HEK293 (cell line): ENCODE measurements at regions not wholly inside any gene's neighbourhood (a gene's known extent, or its start where the extent isn't known, plus 50 kb on each side); places are given as distances from the start of the nearest gene placed in this dataset.

Source experiments
- CTCF ChIA-PET: fragments of 350-600 bp; formaldehyde crosslinking; extraction: SDS; loops from one replicate; lab custom pipeline; 2021; ENCODE audit warnings: antibody characterized with exemption; lab: Yijun Ruan, JAX
- POLR2A ChIA-PET: fragments of 300-600 bp; formaldehyde crosslinking; extraction: SDS; loops from one replicate; lab custom pipeline; 2020; ENCODE audit warnings: antibody characterized with exemption, inconsistent platforms; lab: Yijun Ruan, JAX
- H3K27ac ChIP-seq: fragments of 200-500 bp; sonication (Bioruptor generic); 2 replicates; pipeline ENCODE4 v1.5.1; 2014; ENCODE audit warnings: low read depth, low read length, control low read depth, inconsistent platforms; ENCODE audit errors: extremely low read depth
- H3K36me3 ChIP-seq, 2 experiments: fragments of 200-500 bp in 1 of 2; sonication (Bioruptor generic) in 1 of 2; 1 replicate in 1 of 2; 2 replicates in 1 of 2; pipeline ENCODE4 v1.5.1; 2014 to 2017; ENCODE audit warnings: inconsistent platforms in 2 of 2, low read length in 2 of 2; ENCODE audit not compliant: control insufficient read depth in 2 of 2, insufficient read depth in 1 of 2
- H3K4me1 ChIP-seq: fragments of 200-500 bp; sonication (Bioruptor generic); 2 replicates; pipeline ENCODE4 v1.5.1; 2014; ENCODE audit warnings: mild to moderate bottlenecking, low read length, inconsistent platforms; ENCODE audit not compliant: control insufficient read depth, insufficient read depth
- H3K4me3 ChIP-seq: 2 replicates; pipeline ENCODE4 v1.5.1; 2011; ENCODE audit warnings: low read depth, mild to moderate bottlenecking, control low read depth, low read length, moderate library complexity
- H3K9me3 ChIP-seq: fragments of 200-500 bp; sonication (Bioruptor generic); 2 replicates; pipeline ENCODE4 v1.5.1; 2014; ENCODE audit warnings: low read depth, low read length, inconsistent platforms; ENCODE audit not compliant: control insufficient read depth, insufficient read depth
- BCL11B ChIP-seq: fragments of 450-650 bp; formaldehyde crosslinking; IDR thresholded peaks from 2 replicates; pipeline ENCODE4 v1.5.1; 2016; ENCODE audit warnings: low read depth, missing biosample characterization, missing genetic modification characterization
- EGR2 ChIP-seq: fragments of 450-650 bp; formaldehyde crosslinking; IDR thresholded peaks from 2 replicates; pipeline ENCODE4 v1.5.1; 2016; ENCODE audit warnings: low read depth, missing biosample characterization, missing genetic modification characterization
- KLF8 ChIP-seq: fragments of 450-650 bp; formaldehyde crosslinking; IDR thresholded peaks from 2 replicates; pipeline ENCODE4 v1.5.1; 2016; ENCODE audit warnings: missing biosample characterization, missing genetic modification characterization
- MEIS1 ChIP-seq: sonication (generic); formaldehyde crosslinking; IDR thresholded peaks from 2 replicates; pipeline ENCODE4 v1.8.1; 2022; ENCODE audit warnings: missing genetic modification reagents, mild to moderate bottlenecking, borderline replicate concordance
- SETDB1 ChIP-seq: IDR thresholded peaks from one replicate; pipeline ENCODE4 v1.6.1; 2017; ENCODE audit warnings: mild to moderate bottlenecking, low read length, moderate library complexity, mixed read lengths; ENCODE audit not compliant: insufficient read length
- ZNF138 ChIP-seq: fragments of 450-650 bp; formaldehyde crosslinking; IDR thresholded peaks from 2 replicates; pipeline ENCODE4 v1.5.1; 2016; ENCODE audit warnings: missing biosample characterization, missing genetic modification characterization, borderline replicate concordance
- ZNF169 ChIP-seq: fragments of 450-650 bp; formaldehyde crosslinking; IDR thresholded peaks from 2 replicates; pipeline ENCODE4 v1.5.1; 2016; ENCODE audit warnings: missing biosample characterization, missing genetic modification characterization
- ZNF211 ChIP-seq: fragments of 450-650 bp; formaldehyde crosslinking; IDR thresholded peaks from 2 replicates; pipeline ENCODE4 v1.5.1; 2016; ENCODE audit warnings: low read depth, missing biosample characterization, missing genetic modification characterization
- ZNF221 ChIP-seq: fragments of 450-650 bp; formaldehyde crosslinking; IDR thresholded peaks from 2 replicates; pipeline ENCODE4 v1.5.1; 2017; ENCODE audit warnings: missing biosample characterization, missing genetic modification characterization, borderline replicate concordance
- ZNF426 ChIP-seq: fragments of 450-650 bp; formaldehyde crosslinking; IDR thresholded peaks from 2 replicates; pipeline ENCODE4 v1.5.1; 2017; ENCODE audit warnings: missing biosample characterization, missing genetic modification characterization, mild to moderate bottlenecking, inconsistent platforms, moderate library complexity
- ZNF473 ChIP-seq: fragments of 450-650 bp; formaldehyde crosslinking; IDR thresholded peaks from 2 replicates; pipeline ENCODE4 v1.5.1; 2017; ENCODE audit warnings: missing biosample characterization, missing genetic modification characterization
- ZNF626 ChIP-seq: fragments of 450-650 bp; sonication (Bioruptor Pico); formaldehyde crosslinking; IDR thresholded peaks from 2 replicates; pipeline ENCODE4 v1.5.1; 2018; ENCODE audit warnings: missing biosample characterization, missing genetic modification characterization, inconsistent platforms
- ZNF791 ChIP-seq: fragments of 450-650 bp; formaldehyde crosslinking; IDR thresholded peaks from 2 replicates; pipeline ENCODE4 v1.5.1; 2016; ENCODE audit warnings: missing biosample characterization, missing genetic modification characterization
- ZSCAN23 ChIP-seq: fragments of 450-650 bp; formaldehyde crosslinking; IDR thresholded peaks from 2 replicates; pipeline ENCODE4 v1.5.1; 2016; ENCODE audit warnings: missing biosample characterization, missing genetic modification characterization
- TF ChIP-seq, protein P1 (sequence below): fragments of 450-650 bp; formaldehyde crosslinking; IDR thresholded peaks from 2 replicates; pipeline ENCODE4 v1.5.1; 2016; ENCODE audit warnings: missing biosample characterization, missing genetic modification characterization
- TF ChIP-seq, protein P2 (sequence below): fragments of 450-650 bp; formaldehyde crosslinking; IDR thresholded peaks from 2 replicates; pipeline ENCODE4 v1.5.1; 2016; ENCODE audit warnings: missing biosample characterization, missing genetic modification characterization
- TF ChIP-seq, protein P3 (sequence below): fragments of 450-650 bp; formaldehyde crosslinking; IDR thresholded peaks from 2 replicates; pipeline ENCODE4 v1.5.1; 2016; ENCODE audit warnings: missing biosample characterization, missing genetic modification characterization, borderline replicate concordance
- TF ChIP-seq, protein P4 (sequence below): fragments of 450-650 bp; formaldehyde crosslinking; IDR thresholded peaks from 2 replicates; pipeline ENCODE4 v1.5.1; 2016; ENCODE audit warnings: missing biosample characterization, missing genetic modification characterization
- TF ChIP-seq, protein P5 (sequence below): fragments of 450-650 bp; formaldehyde crosslinking; IDR thresholded peaks from 2 replicates; pipeline ENCODE4; 2016; ENCODE audit warnings: missing biosample characterization, missing genetic modification characterization

GRCh38 chr20:57051096-57051495 lies 215.3 kb downstream of the BMP7 start:
- Histone ChIP-seq H3K9me3 (no peaks in the 10 kb centered on the region), H3K4me3 (no peak overlapping the region), H3K27ac (no peak overlapping the region), H3K36me3 (no peaks in the 10 kb centered on the region), H3K4me1 (no peaks in the 10 kb centered on the region; the same call in 1 of the 2 replicates)
- TF ChIP-seq, protein P1, sequence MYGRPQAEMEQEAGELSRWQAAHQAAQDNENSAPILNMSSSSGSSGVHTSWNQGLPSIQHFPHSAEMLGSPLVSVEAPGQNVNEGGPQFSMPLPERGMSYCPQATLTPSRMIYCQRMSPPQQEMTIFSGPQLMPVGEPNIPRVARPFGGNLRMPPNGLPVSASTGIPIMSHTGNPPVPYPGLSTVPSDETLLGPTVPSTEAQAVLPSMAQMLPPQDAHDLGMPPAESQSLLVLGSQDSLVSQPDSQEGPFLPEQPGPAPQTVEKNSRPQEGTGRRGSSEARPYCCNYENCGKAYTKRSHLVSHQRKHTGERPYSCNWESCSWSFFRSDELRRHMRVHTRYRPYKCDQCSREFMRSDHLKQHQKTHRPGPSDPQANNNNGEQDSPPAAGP (tag by site-specific recombination) = no peak
- TF ChIP-seq ZNF169 (tag by site-specific recombination) = no peak
- ChIA-PET POLR2A (no interaction called here), CTCF (interaction anchor here (3.2 kb wide), 1 partner anchor 10 kb away, joined by 17 read pairs; no protein-coding TSS in a partner anchor)

DNA sequence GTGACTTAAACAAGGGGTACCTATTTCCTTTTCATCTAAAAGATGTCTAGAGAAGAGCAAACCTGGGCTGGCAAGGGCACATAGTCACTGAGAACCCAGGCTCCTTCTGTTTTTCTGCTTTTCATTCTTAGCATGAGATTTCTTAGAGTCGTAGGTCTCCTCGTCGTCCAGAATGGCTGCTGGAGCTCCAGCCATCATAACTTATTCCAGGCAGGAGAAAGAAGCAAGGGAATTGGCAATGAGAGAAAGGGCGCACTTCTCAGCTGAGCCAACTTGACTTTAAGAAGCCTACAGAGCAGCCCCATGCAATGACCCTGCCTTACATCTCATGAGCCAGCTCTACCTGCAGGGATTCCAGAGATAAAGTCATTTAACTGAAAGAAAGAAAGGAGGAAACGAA lies 213.4 kb downstream of the BMP7 start:
- ChIA-PET CTCF (no interaction called here), POLR2A (no interaction called here)
- Histone ChIP-seq H3K9me3 (no peaks in the 10 kb centered on the region), H3K4me1 (no peaks in the 10 kb centered on the region), H3K4me3 (no peak overlapping the region)
- TF ChIP-seq, protein P2, sequence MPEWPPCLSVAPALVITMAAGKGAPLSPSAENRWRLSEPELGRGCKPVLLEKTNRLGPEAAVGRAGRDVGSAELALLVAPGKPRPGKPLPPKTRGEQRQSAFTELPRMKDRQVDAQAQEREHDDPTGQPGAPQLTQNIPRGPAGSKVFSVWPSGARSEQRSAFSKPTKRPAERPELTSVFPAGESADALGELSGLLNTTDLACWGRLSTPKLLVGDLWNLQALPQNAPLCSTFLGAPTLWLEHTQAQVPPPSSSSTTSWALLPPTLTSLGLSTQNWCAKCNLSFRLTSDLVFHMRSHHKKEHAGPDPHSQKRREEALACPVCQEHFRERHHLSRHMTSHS (tag by site-specific recombination) = no peak
- TF ChIP-seq ZNF221 (tag by site-specific recombination) (no peak), SETDB1 (peak; percentile 36)
- TF ChIP-seq, all 188 proteins: peak for 1
- H3K36me3 ChIP-seq = no peaks in the 10 kb centered on the region
- no peak overlapping the region for H3K27ac ChIP-seq

DNA sequence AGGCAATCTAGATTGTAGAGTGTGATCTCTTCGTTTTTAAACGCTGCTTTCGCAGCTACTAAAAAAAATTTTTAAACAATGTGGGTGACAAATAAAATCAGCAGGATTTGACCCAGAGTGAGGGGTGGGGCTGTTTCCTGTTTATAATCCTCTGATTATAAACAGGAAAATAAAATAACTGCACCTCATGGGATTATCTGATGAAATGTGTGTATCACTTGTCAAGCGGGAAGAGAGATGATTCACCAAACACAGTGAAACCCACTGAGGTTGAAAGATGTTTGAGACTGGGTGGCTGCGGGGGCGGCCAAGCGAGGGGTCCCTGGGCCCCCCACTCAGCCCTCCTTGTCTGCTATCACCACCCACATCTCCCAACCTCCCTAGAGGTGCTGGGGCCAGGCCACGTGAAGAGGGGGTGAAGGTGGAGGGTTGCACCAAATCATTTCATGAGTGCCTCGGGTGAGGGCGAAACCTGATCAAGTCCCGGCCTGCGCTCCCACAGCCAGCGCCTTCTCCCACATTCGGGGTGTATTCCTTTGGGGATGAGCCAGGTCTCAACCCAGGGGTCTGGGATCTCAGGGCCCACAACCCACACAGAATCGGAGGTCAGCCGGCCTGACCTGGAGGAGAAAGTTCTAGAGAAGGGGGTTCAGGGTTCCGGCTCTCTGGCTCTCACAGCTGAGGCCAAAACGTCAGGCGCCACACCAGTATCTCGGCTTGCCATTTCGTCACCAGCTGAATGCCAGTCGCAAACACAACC lies 212.5 kb downstream of the BMP7 start:
- no peak for TF ChIP-seq ZSCAN23 (tag by site-specific recombination)
- TF ChIP-seq ZNF138 (tag by site-specific recombination) = no peak
- TF ChIP-seq ZNF426 (tag by site-specific recombination) = no peak
- no peak for TF ChIP-seq ZNF473 (tag by site-specific recombination)
- TF ChIP-seq, protein P3, sequence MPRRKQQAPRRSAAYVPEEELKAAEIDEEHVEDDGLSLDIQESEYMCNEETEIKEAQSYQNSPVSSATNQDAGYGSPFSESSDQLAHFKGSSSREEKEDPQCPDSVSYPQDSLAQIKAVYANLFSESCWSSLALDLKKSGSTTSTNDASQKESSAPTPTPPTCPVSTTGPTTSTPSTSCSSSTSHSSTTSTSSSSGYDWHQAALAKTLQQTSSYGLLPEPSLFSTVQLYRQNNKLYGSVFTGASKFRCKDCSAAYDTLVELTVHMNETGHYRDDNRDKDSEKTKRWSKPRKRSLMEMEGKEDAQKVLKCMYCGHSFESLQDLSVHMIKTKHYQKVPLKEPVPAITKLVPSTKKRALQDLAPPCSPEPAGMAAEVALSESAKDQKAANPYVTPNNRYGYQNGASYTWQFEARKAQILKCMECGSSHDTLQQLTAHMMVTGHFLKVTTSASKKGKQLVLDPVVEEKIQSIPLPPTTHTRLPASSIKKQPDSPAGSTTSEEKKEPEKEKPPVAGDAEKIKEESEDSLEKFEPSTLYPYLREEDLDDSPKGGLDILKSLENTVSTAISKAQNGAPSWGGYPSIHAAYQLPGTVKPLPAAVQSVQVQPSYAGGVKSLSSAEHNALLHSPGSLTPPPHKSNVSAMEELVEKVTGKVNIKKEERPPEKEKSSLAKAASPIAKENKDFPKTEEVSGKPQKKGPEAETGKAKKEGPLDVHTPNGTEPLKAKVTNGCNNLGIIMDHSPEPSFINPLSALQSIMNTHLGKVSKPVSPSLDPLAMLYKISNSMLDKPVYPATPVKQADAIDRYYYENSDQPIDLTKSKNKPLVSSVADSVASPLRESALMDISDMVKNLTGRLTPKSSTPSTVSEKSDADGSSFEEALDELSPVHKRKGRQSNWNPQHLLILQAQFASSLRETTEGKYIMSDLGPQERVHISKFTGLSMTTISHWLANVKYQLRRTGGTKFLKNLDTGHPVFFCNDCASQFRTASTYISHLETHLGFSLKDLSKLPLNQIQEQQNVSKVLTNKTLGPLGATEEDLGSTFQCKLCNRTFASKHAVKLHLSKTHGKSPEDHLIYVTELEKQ (tag by site-specific recombination) = no peak
- no peak for TF ChIP-seq ZNF626
- TF ChIP-seq, protein P4, sequence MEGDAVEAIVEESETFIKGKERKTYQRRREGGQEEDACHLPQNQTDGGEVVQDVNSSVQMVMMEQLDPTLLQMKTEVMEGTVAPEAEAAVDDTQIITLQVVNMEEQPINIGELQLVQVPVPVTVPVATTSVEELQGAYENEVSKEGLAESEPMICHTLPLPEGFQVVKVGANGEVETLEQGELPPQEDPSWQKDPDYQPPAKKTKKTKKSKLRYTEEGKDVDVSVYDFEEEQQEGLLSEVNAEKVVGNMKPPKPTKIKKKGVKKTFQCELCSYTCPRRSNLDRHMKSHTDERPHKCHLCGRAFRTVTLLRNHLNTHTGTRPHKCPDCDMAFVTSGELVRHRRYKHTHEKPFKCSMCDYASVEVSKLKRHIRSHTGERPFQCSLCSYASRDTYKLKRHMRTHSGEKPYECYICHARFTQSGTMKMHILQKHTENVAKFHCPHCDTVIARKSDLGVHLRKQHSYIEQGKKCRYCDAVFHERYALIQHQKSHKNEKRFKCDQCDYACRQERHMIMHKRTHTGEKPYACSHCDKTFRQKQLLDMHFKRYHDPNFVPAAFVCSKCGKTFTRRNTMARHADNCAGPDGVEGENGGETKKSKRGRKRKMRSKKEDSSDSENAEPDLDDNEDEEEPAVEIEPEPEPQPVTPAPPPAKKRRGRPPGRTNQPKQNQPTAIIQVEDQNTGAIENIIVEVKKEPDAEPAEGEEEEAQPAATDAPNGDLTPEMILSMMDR (tag by site-specific recombination) = no peak
- no peak for TF ChIP-seq KLF8
- TF ChIP-seq BCL11B (tag by site-specific recombination) = no peak
- TF ChIP-seq EGR2 (tag by site-specific recombination) = no peak
- TF ChIP-seq, protein P5, sequence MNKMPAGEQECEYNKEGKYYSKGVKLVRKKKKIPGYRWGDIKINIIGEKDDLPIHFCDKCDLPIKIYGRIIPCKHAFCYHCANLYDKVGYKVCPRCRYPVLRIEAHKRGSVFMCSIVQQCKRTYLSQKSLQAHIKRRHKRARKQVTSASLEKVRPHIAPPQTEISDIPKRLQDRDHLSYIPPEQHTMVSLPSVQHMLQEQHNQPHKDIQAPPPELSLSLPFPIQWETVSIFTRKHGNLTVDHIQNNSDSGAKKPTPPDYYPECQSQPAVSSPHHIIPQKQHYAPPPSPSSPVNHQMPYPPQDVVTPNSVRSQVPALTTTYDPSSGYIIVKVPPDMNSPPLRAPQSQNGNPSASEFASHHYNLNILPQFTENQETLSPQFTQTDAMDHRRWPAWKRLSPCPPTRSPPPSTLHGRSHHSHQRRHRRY = no peak
- no peak for TF ChIP-seq ZNF211
- no peak for TF ChIP-seq MEIS1
- TF ChIP-seq ZNF791 (tag by site-specific recombination) = no peak
- H3K36me3 ChIP-seq = no peaks in the 10 kb centered on the region
- no peak overlapping the region for H3K27ac ChIP-seq
- ChIA-PET CTCF (no interaction called here), POLR2A (no interaction called here)
- H3K4me3 ChIP-seq = no peak overlapping the region
- H3K9me3 ChIP-seq = no peaks in the 10 kb centered on the region
- H3K4me1 ChIP-seq = no peaks in the 10 kb centered on the region
